ENCODE measurements at regions not wholly inside any gene's neighbourhood (a gene's known extent, or its start where the extent isn't known, plus 50 kb on each side); places are given as distances from the start of the nearest gene placed in this dataset.

DNA sequence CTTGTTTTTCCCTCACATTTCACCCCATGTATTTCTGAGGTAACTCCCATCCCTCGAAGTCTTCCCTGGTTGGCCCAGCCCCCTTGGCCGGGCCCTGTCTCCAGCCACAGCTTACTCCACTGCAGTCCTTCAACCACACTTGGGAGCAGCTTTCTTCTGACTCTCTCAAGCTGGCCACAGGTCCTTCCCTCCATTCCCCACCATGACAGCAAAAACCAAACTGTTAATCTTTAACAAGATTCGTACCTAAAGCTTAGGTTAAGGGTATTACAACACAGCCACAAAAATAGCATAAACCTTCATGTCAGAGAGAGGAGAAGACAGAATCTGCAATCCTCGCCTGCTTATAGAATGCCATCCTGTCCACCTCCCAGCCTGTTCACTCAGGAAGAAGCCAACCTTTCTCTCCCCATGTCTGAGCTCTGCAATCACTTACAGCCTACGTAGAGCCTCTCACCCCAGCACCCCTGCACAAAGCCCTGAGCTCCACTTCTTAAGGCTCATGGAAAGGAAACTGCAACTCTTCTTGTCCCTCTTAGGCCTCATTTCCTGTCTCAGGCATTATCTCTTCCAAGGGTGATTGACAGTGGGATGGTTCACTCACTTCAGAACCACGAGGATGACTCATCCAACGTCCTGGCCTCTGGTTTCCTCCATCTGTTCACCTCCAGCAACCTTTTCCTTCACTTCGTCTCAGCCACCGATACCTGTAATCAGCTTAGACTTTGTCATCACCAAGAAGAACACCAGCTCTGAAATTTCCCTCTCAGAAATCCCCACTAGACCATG, 72.8 kb downstream of the CD2 start (continued):
- TF ChIP-seq PRDM15 (CRISPR knock-in tag; IDR thresholded peaks at IDR 0.05) (no peak), NFXL1 (IDR thresholded peaks at IDR 0.05; ENCODE audit: borderline replicate concordance) (no peak), GABPA (IDR thresholded peaks at IDR 0.05; ENCODE audit: low read depth) (peak; percentile 66), EZH2 (IDR thresholded peaks at IDR 0.05; ENCODE audit: borderline replicate concordance, control insufficient read depth, low read depth, low read length) (no peak), POLR2AphosphoS5 (IDR thresholded peaks at IDR 0.05; ENCODE audit: low read length) (peak; percentile 43; the same call in 1 of the 2 replicates), BCLAF1 (IDR thresholded peaks at IDR 0.05) (no peak), RELA (IDR thresholded peaks at IDR 0.05; ENCODE audit: borderline replicate concordance, partially characterized antibody) (peak; percentile 44), BMI1 (IDR thresholded peaks at IDR 0.05; ENCODE audit: borderline replicate concordance) (no peak; the same call in 1 of the 2 replicates), REST (IDR thresholded peaks at IDR 0.05; ENCODE audit: low read depth, low read length) (no peak), ZNF207 (IDR thresholded peaks at IDR 0.05; ENCODE audit: borderline replicate concordance) (0 out of 2 replicates have a peak, but pooled peaks have one; percentile 43), PKNOX1 (IDR thresholded peaks at IDR 0.05) (peak; percentile 98), ETV6 (conservative IDR thresholded peaks at IDR 0.05 in 1 of 2, IDR thresholded peaks at IDR 0.05 in 1 of 2; ENCODE audit: borderline replicate concordance in 1 of 2, low read depth in 1 of 2) (peak in 1 of 2 experiments; percentile 98; a peak in 2 of 4 replicates), NRF1 (conservative IDR thresholded peaks at IDR 0.05; ENCODE audit: low read depth, low read length) (no peak), TAF1 (IDR thresholded peaks at IDR 0.05; ENCODE audit: borderline replicate concordance, low read depth, low read length) (no peak), CHD1 (IDR thresholded peaks at IDR 0.05; ENCODE audit: low read depth, low read length) (no peak), TBL1XR1 (IDR thresholded peaks at IDR 0.05; ENCODE audit: low read depth, low read length) (peak; percentile 59; the same call in 1 of the 2 replicates), KDM1A (IDR thresholded peaks at IDR 0.05; ENCODE audit: borderline replicate concordance) (no peak)

Measured in GM12878 (cell line).